Panc1 (cell line): ENCODE measurements at regions not wholly inside any gene's neighbourhood (a gene's known extent, or its start where the extent isn't known, plus 50 kb on each side); places are given as distances from the start of the nearest gene placed in this dataset.

Experiments
- ATAC-seq: fragments of 200-7000 bp; cut with Tn5 transposase; 2 replicates; pipeline ENCODE4 v1.9.1; 2020; ENCODE audit warnings: mild to moderate bottlenecking, moderate library complexity
- BruUV-seq: library from RNA; stranded (reverse); fragments of 400-500 nt; replicated peaks from 2 replicates; lab custom pipeline; 2021; lab: Mats Ljungman, UMichigan
- CTCF ChIA-PET: fragments of 300-600 bp; sonication (Branson Sonifier 250); formaldehyde crosslinking; loops from one replicate; lab custom pipeline; 2022; ENCODE audit warnings: antibody characterized with exemption; lab: Charles Lee
- POLR2A ChIA-PET: fragments of 300-600 bp; sonication (Branson Sonifier 250); formaldehyde crosslinking; loops from one replicate; lab custom pipeline; 2022; ENCODE audit warnings: antibody characterized with exemption; lab: Charles Lee
- DNase-seq: peaks from one replicate; pipeline ENCODE4 v3.0.0-alpha.2; 2010; ENCODE audit warnings: low read depth, low spot score
- H3K27ac ChIP-seq: 2 replicates; pipeline ENCODE4 v1.5.1; 2011; ENCODE audit warnings: mild to moderate bottlenecking, low read length, inconsistent platforms
- H3K27me3 ChIP-seq: fragments of 200-500 bp; sonication (Bioruptor generic); 2 replicates; pipeline ENCODE4 v1.6.0; 2014; ENCODE audit warnings: low read length, inconsistent platforms; ENCODE audit not compliant: control insufficient read depth, insufficient read depth
- H3K36me3 ChIP-seq: fragments of 200-500 bp; sonication (Bioruptor generic); 2 replicates; pipeline ENCODE4 v1.5.1; 2014; ENCODE audit warnings: inconsistent platforms, mild to moderate bottlenecking, low read length, moderate library complexity; ENCODE audit not compliant: control insufficient read depth, insufficient read depth
- H3K4me1 ChIP-seq: 2 replicates; pipeline ENCODE4 v1.5.1; 2011; ENCODE audit warnings: inconsistent platforms, mild to moderate bottlenecking, low read length, moderate library complexity; ENCODE audit not compliant: control insufficient read depth, insufficient read depth
- H3K4me3 ChIP-seq, 2 experiments: 2 replicates each; pipeline ENCODE4 v1.5.1; 2011 to 2012; ENCODE audit warnings: low read depth in 2 of 2, low read length in 2 of 2, mild to moderate bottlenecking in 2 of 2, inconsistent platforms in 1 of 2, moderate library complexity in 1 of 2
- H3K9me3 ChIP-seq: fragments of 200-500 bp; sonication (Bioruptor generic); 2 replicates; pipeline ENCODE4 v1.5.1; 2014; ENCODE audit warnings: low read depth, mild to moderate bottlenecking, inconsistent platforms, low read length, moderate library complexity; ENCODE audit not compliant: control insufficient read depth, insufficient read depth
- POLR2AphosphoS5 ChIP-seq: IDR thresholded peaks from 2 replicates; pipeline ENCODE4 v1.6.1; 2012; ENCODE audit warnings: mild to moderate bottlenecking, low read depth, low read length, moderate library complexity
- SIN3A ChIP-seq: IDR thresholded peaks from 2 replicates; pipeline ENCODE4 v1.6.1; 2012; ENCODE audit warnings: low read depth, mild to moderate bottlenecking, low read length, moderate library complexity, borderline replicate concordance; ENCODE audit not compliant: insufficient read depth
- TCF7L2 ChIP-seq: IDR thresholded peaks from 2 replicates; pipeline ENCODE4 v1.6.1; 2011; ENCODE audit warnings: mild to moderate bottlenecking, low read depth, low read length, inconsistent platforms
- in situ Hi-C: cut with HindIII; loops from 2 replicates; pipeline ENCODE4 v1.10.0; 2016; ENCODE audit warnings: low sequenced_read_pairs, low pct_unique_long_range_greater_than_20kb
- intact Hi-C: fragments of 100-400 bp; cut with micrococcal nuclease; formaldehyde crosslinking; loops from one replicate; pipeline ENCODE4 v1.10.0; 2022; ENCODE audit not compliant: unreplicated experiment
- TF ChIP-seq, protein P1 (sequence below), 2 experiments: IDR thresholded peaks; 2 replicates each; pipeline ENCODE4 v1.6.1; 2011 to 2012; ENCODE audit warnings: low read depth in 2 of 2, control low read depth in 1 of 2, low read length in 1 of 2, mild to moderate bottlenecking in 1 of 2, moderate library complexity in 1 of 2; ENCODE audit not compliant: insufficient read depth in 1 of 2
- TF ChIP-seq, protein P2 (sequence below): fragments of 450-650 bp; IDR thresholded peaks from 2 replicates; pipeline ENCODE4 v1.5.1; 2017; ENCODE audit warnings: mild to moderate bottlenecking

DNA sequence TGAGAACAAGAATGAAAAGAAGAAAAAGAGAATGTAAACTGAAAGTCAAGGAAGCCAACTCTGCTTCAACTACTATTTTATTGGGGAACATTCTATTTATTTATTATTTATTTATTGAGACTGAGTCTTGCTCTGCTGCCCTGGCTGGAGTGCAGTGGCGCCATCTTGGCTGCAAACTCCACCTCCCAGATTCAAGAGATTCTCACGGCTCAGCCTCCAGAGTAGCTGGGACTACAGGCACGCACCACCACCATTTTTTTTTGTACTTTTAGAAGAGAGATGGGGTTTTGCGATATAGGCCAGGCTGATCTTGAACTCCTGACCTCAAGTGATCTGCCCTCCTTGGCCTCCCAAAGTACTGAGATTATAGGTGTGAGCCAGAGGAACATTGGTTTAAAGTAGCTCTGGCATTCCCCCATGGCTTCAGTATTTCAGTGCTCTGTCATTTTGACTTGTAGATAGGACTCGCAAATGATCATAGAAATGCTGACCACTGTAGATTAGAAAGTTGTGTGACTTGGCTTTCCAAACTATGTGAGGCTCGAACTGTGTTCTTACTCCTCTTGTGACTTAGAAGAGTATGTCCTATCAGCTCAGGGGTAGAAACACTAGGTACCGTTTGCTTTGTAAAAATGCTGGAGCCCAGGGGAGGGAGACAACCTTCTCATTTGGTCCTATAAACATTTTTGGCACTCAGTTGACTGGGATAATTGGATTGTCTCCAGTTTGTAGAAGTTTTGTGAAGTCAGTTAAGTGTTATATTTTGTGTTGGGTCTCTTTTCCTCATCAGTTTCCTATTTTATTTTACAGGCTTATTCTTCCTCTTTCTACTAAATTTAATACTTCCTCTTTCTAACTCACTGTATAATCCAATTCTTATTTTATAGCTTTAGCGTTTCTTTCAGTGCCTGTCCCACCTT, 544.9 kb upstream of the CITED2 start:
- Histone ChIP-seq H3K27ac (no peak overlapping the region), H3K9me3 (peaks cover 8% of the 10 kb centered on the region; the same call in 1 of the 2 replicates), H3K27me3 (no peaks in the 10 kb centered on the region), H3K4me1 (no peaks in the 10 kb centered on the region), H3K4me3 (no peak overlapping the region), H3K36me3 (no peaks in the 10 kb centered on the region)
- CTCF ChIA-PET, result no interaction called here
- TF ChIP-seq, protein P1, sequence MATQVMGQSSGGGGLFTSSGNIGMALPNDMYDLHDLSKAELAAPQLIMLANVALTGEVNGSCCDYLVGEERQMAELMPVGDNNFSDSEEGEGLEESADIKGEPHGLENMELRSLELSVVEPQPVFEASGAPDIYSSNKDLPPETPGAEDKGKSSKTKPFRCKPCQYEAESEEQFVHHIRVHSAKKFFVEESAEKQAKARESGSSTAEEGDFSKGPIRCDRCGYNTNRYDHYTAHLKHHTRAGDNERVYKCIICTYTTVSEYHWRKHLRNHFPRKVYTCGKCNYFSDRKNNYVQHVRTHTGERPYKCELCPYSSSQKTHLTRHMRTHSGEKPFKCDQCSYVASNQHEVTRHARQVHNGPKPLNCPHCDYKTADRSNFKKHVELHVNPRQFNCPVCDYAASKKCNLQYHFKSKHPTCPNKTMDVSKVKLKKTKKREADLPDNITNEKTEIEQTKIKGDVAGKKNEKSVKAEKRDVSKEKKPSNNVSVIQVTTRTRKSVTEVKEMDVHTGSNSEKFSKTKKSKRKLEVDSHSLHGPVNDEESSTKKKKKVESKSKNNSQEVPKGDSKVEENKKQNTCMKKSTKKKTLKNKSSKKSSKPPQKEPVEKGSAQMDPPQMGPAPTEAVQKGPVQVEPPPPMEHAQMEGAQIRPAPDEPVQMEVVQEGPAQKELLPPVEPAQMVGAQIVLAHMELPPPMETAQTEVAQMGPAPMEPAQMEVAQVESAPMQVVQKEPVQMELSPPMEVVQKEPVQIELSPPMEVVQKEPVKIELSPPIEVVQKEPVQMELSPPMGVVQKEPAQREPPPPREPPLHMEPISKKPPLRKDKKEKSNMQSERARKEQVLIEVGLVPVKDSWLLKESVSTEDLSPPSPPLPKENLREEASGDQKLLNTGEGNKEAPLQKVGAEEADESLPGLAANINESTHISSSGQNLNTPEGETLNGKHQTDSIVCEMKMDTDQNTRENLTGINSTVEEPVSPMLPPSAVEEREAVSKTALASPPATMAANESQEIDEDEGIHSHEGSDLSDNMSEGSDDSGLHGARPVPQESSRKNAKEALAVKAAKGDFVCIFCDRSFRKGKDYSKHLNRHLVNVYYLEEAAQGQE (IDR thresholded peaks at IDR 0.05; ENCODE audit: insufficient read depth in 1 of 2, low read depth in 2 of 2, low read length in 1 of 2), result no peak
- TF ChIP-seq SIN3A, result no peak
- no peak for TF ChIP-seq TCF7L2
- no peak for TF ChIP-seq POLR2AphosphoS5
- TF ChIP-seq, protein P2, sequence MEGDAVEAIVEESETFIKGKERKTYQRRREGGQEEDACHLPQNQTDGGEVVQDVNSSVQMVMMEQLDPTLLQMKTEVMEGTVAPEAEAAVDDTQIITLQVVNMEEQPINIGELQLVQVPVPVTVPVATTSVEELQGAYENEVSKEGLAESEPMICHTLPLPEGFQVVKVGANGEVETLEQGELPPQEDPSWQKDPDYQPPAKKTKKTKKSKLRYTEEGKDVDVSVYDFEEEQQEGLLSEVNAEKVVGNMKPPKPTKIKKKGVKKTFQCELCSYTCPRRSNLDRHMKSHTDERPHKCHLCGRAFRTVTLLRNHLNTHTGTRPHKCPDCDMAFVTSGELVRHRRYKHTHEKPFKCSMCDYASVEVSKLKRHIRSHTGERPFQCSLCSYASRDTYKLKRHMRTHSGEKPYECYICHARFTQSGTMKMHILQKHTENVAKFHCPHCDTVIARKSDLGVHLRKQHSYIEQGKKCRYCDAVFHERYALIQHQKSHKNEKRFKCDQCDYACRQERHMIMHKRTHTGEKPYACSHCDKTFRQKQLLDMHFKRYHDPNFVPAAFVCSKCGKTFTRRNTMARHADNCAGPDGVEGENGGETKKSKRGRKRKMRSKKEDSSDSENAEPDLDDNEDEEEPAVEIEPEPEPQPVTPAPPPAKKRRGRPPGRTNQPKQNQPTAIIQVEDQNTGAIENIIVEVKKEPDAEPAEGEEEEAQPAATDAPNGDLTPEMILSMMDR, result no peak
- intact Hi-C loops (no loop called here), in situ Hi-C loops (no loop called here)
- POLR2A ChIA-PET, result no interaction called here
- DNase-seq (no peak), ATAC-seq (no peak)
- BruUV-seq, result no TSS peak

DNA sequence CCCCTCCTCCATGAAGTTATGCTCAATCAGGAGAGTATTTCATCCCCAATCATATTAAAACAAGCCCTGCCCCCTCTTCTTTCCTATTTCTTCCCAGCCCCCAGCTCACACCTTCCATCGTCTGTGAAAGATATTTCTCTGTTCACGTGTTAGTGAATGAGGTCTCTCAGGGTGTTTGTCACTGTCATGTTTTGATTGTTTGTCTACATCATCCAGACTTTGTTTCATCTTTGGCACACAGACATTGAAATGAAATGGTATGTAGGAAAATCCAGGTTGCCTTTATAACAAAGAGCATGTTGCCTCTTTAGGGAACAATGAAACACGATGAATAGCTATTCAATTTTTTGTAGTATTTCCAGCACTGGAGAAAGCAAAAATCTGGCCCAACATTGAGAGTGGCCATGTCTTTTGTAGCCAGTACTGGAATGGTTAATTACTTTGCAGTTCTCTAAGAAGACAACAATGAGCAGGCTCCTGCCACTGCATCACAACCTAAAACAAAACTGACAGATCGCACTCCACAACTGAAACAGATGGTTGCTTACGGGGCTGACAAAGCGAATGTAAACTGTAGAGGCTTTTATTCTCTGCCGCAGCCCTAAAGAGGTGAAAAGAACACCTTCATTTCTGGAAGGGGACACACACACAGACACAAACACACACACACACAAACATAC, 543.6 kb upstream of the CITED2 start:
- DNase-seq (no peak), ATAC-seq (no peak)
- H3K4me1 ChIP-seq, result no peaks in the 10 kb centered on the region
- no peak overlapping the region for H3K4me3 ChIP-seq
- H3K9me3 ChIP-seq, result peaks cover 8% of the 10 kb centered on the region; the same call in 1 of the 2 replicates
- in situ Hi-C loops (no loop called here), intact Hi-C loops (no loop called here)
- ChIA-PET POLR2A (no interaction called here), CTCF (no interaction called here)
- no TSS peak for BruUV-seq
- no peaks in the 10 kb centered on the region for H3K27me3 ChIP-seq
- H3K27ac ChIP-seq, result peak overlapping the region; percentile 3; the same call in 1 of the 2 replicates
- TF ChIP-seq, protein P2, result no peak
- TF ChIP-seq POLR2AphosphoS5 (no peak), TCF7L2 (no peak), SIN3A (no peak)
- TF ChIP-seq, protein P1 (IDR thresholded peaks at IDR 0.05; ENCODE audit: insufficient read depth in 1 of 2, low read depth in 2 of 2, low read length in 1 of 2), result no peak
- no peaks in the 10 kb centered on the region for H3K36me3 ChIP-seq
